WTC11 (cell line): ENCODE measurements at regions not wholly inside any gene's neighbourhood (a gene's known extent, or its start where the extent isn't known, plus 50 kb on each side); places are given as distances from the start of the nearest gene placed in this dataset.

Experiments
- ATAC-seq: fragments of 200-7000 bp; cut with Tn5 transposase; 2 replicates; pipeline ENCODE4 v1.10.0; 2021; ENCODE audit warnings: mild to moderate bottlenecking, moderate library complexity
- CTCF ChIA-PET: fragments of 300-600 bp; sonication (Branson Sonifier 250); formaldehyde crosslinking; loops from one replicate; lab custom pipeline; 2021; ENCODE audit warnings: antibody characterized with exemption; lab: Charles Lee
- POLR2A ChIA-PET: fragments of 350-600 bp; sonication (Branson Sonifier 250); formaldehyde crosslinking; loops from one replicate; lab custom pipeline; 2021; ENCODE audit warnings: antibody characterized with exemption; lab: Charles Lee
- DNase-seq: peaks from one replicate; pipeline ENCODE4 v3.0.0; 2021; ENCODE audit warnings: low spot score
- H3K27ac Mint-ChIP-seq: 2 replicates; pipeline ENCODE4 v1.8.0; 2021; ENCODE audit warnings: mixed read lengths
- H3K27me3 Mint-ChIP-seq: 2 replicates; pipeline ENCODE4 v1.8.0; 2021; ENCODE audit warnings: low read depth, mild to moderate bottlenecking, moderate library complexity, mixed read lengths
- H3K36me3 Mint-ChIP-seq: 2 replicates; pipeline ENCODE4 v1.8.0; 2021; ENCODE audit warnings: mixed read lengths
- H3K4me1 Mint-ChIP-seq: 2 replicates; pipeline ENCODE4 v1.8.0; 2022; ENCODE audit warnings: mixed read lengths
- H3K4me3 Mint-ChIP-seq: 2 replicates; pipeline ENCODE4 v1.8.0; 2021; ENCODE audit warnings: mild to moderate bottlenecking, moderate library complexity, mixed read lengths
- H3K9me3 Mint-ChIP-seq: 2 replicates; pipeline ENCODE4 v1.8.0; 2021; ENCODE audit warnings: mixed read lengths
- ATF3 ChIP-seq: sonication (generic); formaldehyde crosslinking; conservative IDR thresholded peaks from 2 replicates; pipeline ENCODE4 v1.8.1; 2022; ENCODE audit warnings: mild to moderate bottlenecking, missing genetic modification reagents
- EMX1 ChIP-seq: fragments of 250-450 bp; sonication (Bioruptor Pico); IDR thresholded peaks from 2 replicates; pipeline ENCODE4 v1.8.0; 2021; ENCODE audit warnings: mild to moderate bottlenecking
- FOXP4 ChIP-seq: sonication (generic); formaldehyde crosslinking; IDR thresholded peaks from 2 replicates; pipeline ENCODE4 v1.8.0; 2022; ENCODE audit warnings: mild to moderate bottlenecking, missing genetic modification reagents
- JAZF1 ChIP-seq: fragments of 250-450 bp; sonication (Bioruptor Pico); IDR thresholded peaks from 2 replicates; pipeline ENCODE4 v1.9.0; 2021; ENCODE audit warnings: moderate library complexity, mild to moderate bottlenecking, inconsistent platforms
- MAX ChIP-seq: sonication (generic); formaldehyde crosslinking; IDR thresholded peaks from 2 replicates; pipeline ENCODE4 v1.8.0; 2022; ENCODE audit warnings: mild to moderate bottlenecking, missing genetic modification reagents
- MXD4 ChIP-seq: fragments of 250-450 bp; sonication (Bioruptor Pico); IDR thresholded peaks from 2 replicates; pipeline ENCODE4 v1.8.0; 2021; ENCODE audit warnings: mild to moderate bottlenecking, moderate library complexity, borderline replicate concordance
- MYBL2 ChIP-seq: sonication (generic); formaldehyde crosslinking; IDR thresholded peaks from 2 replicates; pipeline ENCODE4 v1.8.1; 2023; ENCODE audit warnings: mild to moderate bottlenecking, moderate library complexity, missing genetic modification reagents
- NR1H2 ChIP-seq: sonication (generic); formaldehyde crosslinking; IDR thresholded peaks from 2 replicates; pipeline ENCODE4 v1.9.0; 2021; ENCODE audit warnings: mild to moderate bottlenecking, moderate library complexity, missing genetic modification reagents
- PRDM15 ChIP-seq: sonication (generic); formaldehyde crosslinking; IDR thresholded peaks from 2 replicates; pipeline ENCODE4 v1.8.0; 2022; ENCODE audit warnings: missing genetic modification reagents
- PREB ChIP-seq: sonication (generic); formaldehyde crosslinking; IDR thresholded peaks from 2 replicates; pipeline ENCODE4 v1.8.1; 2022; ENCODE audit warnings: mild to moderate bottlenecking, missing genetic modification reagents, moderate library complexity, borderline replicate concordance
- RELA ChIP-seq: sonication (generic); formaldehyde crosslinking; IDR thresholded peaks from 2 replicates; pipeline ENCODE4 v1.8.1; 2022; ENCODE audit warnings: missing genetic modification reagents, mild to moderate bottlenecking, borderline replicate concordance
- TCF7 ChIP-seq: sonication (generic); formaldehyde crosslinking; IDR thresholded peaks from 2 replicates; pipeline ENCODE4 v1.8.0; 2022; ENCODE audit warnings: mild to moderate bottlenecking, low read depth, missing genetic modification reagents, moderate library complexity
- TEAD1 ChIP-seq: sonication (generic); formaldehyde crosslinking; IDR thresholded peaks from 2 replicates; pipeline ENCODE4 v1.8.0; 2022; ENCODE audit warnings: mild to moderate bottlenecking, missing genetic modification reagents
- ZNF138 ChIP-seq: sonication (generic); formaldehyde crosslinking; conservative IDR thresholded peaks from 2 replicates; pipeline ENCODE4 v1.8.1; 2022; ENCODE audit warnings: mild to moderate bottlenecking, moderate library complexity, missing genetic modification reagents
- ZNF423 ChIP-seq: fragments of 250-450 bp; sonication (Bioruptor Pico); IDR thresholded peaks from 2 replicates; pipeline ENCODE4 v2.1.2; 2022; ENCODE audit warnings: mild to moderate bottlenecking, moderate library complexity

- Mint-ChIP-seq H3K36me3 (no peaks in the 10 kb centered on the region), H3K9me3 (no peaks in the 10 kb centered on the region), H3K27me3 (no peaks in the 10 kb centered on the region), H3K27ac (no peak overlapping the region), H3K4me1 (no peaks in the 10 kb centered on the region), H3K4me3 (no peak overlapping the region)
- ChIA-PET CTCF (no interaction called here), POLR2A (no interaction called here)
- ATAC-seq (no peak), DNase-seq (no peak)
- TF ChIP-seq ZNF138 (CRISPR knock-in tag), result no peak
- no peak for TF ChIP-seq MXD4 (CRISPR knock-in tag)
- TF ChIP-seq FOXP4 (CRISPR knock-in tag), result no peak
- TF ChIP-seq NR1H2 (CRISPR knock-in tag), result no peak
- no peak for TF ChIP-seq RELA
- TF ChIP-seq ATF3 (CRISPR knock-in tag), result no peak
Measured at GRCh38 chr12:83801972-83802371, 1110.6 kb downstream of the SLC6A15 start.

GRCh38 chr12:83800022-83800421 lies 1112.6 kb downstream of the SLC6A15 start:
- POLR2A ChIA-PET, result no interaction called here
- TF ChIP-seq MAX (no peak), TCF7 (no peak), JAZF1 (CRISPR knock-in tag) (no peak), TEAD1 (CRISPR knock-in tag) (no peak), MYBL2 (CRISPR knock-in tag) (no peak), PREB (CRISPR knock-in tag) (no peak), PRDM15 (CRISPR knock-in tag) (no peak)
- TF ChIP-seq, all 79 proteins: peak for 0
- Mint-ChIP-seq H3K4me1 (peaks cover 3% of the 10 kb centered on the region; the same call in 1 of the 2 replicates), H3K4me3 (no peak overlapping the region), H3K9me3 (no peaks in the 10 kb centered on the region), H3K27ac (no peak overlapping the region), H3K27me3 (no peaks in the 10 kb centered on the region), H3K36me3 (no peaks in the 10 kb centered on the region)
- ATAC-seq (no peak), DNase-seq (no peak)
- CTCF ChIA-PET, result no interaction called here

GRCh38 chr12:83796531-83796930 lies 1109.8 kb downstream of the TMTC2 start:
- no peak overlapping the region for H3K27ac Mint-ChIP-seq
- no peak for TF ChIP-seq ZNF423 (CRISPR knock-in tag)
- TF ChIP-seq EMX1, result no peak
- TF ChIP-seq MYBL2 (CRISPR knock-in tag), result no peak
- ChIA-PET CTCF (interaction anchor here (1.0 kb wide), 1 partner anchor 27 kb away, joined by 3 read pairs; no protein-coding TSS in a partner anchor), POLR2A (no interaction called here)
- H3K4me3 Mint-ChIP-seq, result no peak overlapping the region
- no peaks in the 10 kb centered on the region for H3K36me3 Mint-ChIP-seq
- no peak for ATAC-seq
- no peaks in the 10 kb centered on the region for H3K27me3 Mint-ChIP-seq
- peaks cover 9% of the 10 kb centered on the region for H3K4me1 Mint-ChIP-seq
- H3K9me3 Mint-ChIP-seq, result no peaks in the 10 kb centered on the region
- DNase-seq, result no peak
